GM19455 (cell line): ENCODE measurements at regions not wholly inside any gene's neighbourhood (a gene's known extent, or its start where the extent isn't known, plus 50 kb on each side); places are given as distances from the start of the nearest gene placed in this dataset.
A peak's percentile ranks its signal among the peaks of the same experiment; 100 is the strongest.

Experiments used
- ATAC-seq: cut with Tn5 transposase; IDR thresholded peaks from one replicate; pipeline ENCODE4 v1.9.1; 2021; ENCODE audit not compliant: unreplicated experiment

DNA sequence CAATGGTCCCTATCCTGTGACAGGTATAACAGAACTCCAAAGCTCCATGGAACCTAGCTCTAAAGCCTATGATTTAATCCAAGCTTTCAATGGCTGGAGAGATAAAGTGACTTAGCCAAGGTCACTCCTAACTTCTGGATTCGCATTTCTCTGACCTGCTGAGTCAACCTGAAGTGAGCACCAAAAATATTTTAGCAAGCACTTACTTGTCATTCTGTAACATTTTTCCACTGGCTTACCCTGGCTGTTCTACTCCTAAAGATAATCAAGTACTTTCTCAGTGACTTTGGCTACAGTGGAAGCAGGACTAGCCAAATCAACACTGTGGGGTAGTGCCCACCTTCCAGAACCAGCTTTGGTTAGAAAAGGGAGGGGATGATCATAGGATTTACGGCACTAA, 188.3 kb downstream of the OGFRL1 start:
- ATAC-seq: no peak

- ATAC-seq: no peak
These were observed 190.4 kb downstream of the OGFRL1 start for GRCh38 chr6:71478834-71479541.

DNA sequence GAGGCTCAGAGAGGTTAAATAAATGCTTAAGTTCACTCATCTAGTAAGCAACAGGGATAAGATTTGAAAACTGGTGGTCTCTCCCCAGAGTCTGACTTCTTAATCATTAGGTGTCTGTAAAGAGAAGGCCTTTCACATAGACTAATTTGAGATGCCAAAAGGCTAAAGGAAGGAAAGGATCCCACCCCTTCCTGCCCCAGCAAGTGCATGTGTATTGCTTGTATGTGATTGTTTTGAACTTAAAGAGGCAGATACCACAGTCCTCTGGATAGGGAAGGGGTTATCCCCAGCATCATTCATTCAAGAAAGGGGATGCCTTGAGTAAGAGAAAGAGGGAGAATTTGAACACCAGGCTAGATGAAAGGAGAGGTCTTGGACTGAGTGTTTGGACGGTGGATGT, 192.0 kb downstream of the OGFRL1 start:
- no peak for ATAC-seq

DNA sequence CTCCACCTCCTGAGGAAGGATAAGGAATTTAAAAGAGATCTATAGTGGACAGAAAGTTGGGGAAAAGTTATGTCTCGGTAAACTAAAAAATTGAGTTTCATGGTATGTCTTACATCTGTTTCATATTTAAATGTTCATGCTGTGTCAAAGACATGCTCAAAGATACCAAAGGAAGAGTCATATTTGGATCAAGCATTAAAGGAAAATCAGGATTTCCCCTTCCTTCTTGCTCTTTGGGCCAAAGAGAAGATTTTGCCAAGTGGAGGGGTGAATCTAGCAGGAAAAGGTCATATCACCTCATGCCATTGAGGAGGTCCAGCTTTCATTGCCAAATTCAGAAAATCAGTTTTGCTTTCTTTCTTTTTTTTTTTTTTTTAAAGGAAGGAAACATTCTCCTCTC, 192.4 kb downstream of the OGFRL1 start:
- ATAC-seq: no peak

- ATAC-seq: no peak
These were observed 193.2 kb downstream of the OGFRL1 start for GRCh38 chr6:71481801-71482200.

GRCh38 chr6:71482742-71483141, 194.1 kb downstream of the OGFRL1 start:
- no peak for ATAC-seq

DNA sequence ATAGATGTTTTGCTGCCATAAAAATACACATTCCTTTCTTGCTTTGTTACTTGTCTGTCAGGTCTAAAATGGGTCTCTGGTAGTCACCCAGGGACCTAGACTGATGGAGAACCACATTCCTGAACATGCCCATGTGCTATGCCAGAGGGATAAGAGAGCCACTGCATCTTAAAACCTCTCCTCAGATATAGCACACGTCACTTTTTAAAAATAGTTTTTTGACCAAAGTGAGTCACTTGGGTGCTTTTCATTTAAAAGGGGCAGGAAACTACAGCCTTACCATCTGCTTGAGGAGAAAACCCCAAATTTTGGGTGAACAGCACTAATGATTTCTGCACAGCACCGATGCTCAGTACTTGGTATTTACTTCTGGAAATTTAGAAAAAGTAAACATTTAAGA, 197.8 kb downstream of the OGFRL1 start:
- ATAC-seq: no peak

- no peak for ATAC-seq
These were observed 199.6 kb downstream of the OGFRL1 start for GRCh38 chr6:71488186-71488585.

GRCh38 chr6:71489736-71490135, 201.1 kb downstream of the OGFRL1 start:
- ATAC-seq: no peak

GRCh38 chr6:71490876-71491275, 202.3 kb downstream of the OGFRL1 start:
- no peak for ATAC-seq

GRCh38 chr6:71491844-71492243, 203.2 kb downstream of the OGFRL1 start:
- ATAC-seq: no peak

- no peak for ATAC-seq
These were observed 204.1 kb downstream of the OGFRL1 start for GRCh38 chr6:71492668-71493067.

DNA sequence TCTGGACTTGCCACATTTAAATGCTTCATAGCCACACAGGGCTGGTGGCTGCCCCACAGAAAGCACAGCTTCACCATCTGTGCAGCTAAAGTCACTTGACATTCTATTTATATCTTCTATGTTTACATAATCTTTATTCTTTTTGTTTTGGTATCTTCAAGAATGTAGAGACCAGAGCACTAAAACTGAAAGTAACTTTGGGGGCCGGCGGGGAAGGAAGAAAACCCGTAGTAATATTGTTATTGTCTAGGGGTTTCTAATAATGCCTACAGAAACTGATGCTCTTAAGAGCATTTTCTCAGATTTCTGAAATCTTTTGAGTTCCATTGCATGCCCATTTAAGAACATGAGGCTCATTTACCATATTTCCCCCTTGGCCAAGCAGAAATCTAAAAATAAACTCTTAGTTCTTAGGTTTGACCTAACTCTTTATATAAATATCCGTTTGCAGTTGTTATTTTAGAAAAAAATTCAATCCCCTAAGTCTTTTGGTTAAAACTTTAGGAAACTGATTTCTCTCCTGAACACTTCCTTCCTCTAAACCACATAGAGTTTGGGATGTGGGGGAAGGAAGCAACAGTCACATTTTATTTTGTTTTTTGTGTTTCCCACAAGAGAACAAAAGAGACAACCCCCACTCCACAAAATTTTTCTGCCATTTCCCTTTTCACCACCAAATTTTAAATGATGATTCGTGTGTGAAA, 207.6 kb downstream of the OGFRL1 start:
- peak; percentile 100 for ATAC-seq

DNA sequence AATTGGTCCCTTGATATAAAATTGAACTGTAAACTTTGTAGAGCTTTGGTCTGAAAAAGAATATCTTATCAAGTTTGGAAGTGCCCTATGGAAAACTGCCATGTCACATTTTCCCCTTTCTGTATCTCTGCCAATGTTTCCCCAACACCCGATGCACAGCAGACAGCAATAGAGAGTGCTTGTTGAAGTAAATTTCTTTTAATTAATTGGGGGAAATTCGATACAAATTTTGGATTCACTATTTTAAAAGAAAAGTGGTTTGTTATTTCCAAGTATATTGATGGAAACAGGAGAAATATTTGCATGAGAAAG, 208.1 kb downstream of the OGFRL1 start:
- ATAC-seq: no peak

DNA sequence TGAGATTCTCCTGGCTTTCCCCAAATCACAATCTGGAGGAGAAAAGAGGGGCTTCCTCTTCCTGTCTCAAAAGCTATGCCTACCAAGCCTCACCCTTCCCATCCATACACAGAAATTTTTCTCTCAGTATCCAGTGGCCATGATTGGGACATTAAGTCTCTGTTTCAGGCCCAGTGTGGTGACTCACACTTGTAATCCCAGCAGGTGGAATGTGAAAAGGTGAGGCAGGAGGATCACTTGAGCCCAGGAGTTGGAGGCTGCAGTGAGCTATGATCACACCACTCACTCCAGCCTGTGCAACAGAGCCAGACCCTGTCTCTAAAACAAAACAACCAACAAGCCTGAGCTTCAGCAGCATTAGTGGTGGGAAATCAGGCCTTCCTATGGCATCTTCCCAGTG, 210.0 kb downstream of the OGFRL1 start:
- ATAC-seq: no peak

- ATAC-seq: no peak
These were observed 211.1 kb downstream of the OGFRL1 start for GRCh38 chr6:71499667-71500066.

GRCh38 chr6:71502168-71502567, 213.6 kb downstream of the OGFRL1 start:
- no peak for ATAC-seq

- ATAC-seq: no peak
These were observed 214.3 kb downstream of the OGFRL1 start for GRCh38 chr6:71502956-71503355.

- ATAC-seq: no peak
These were observed 218.6 kb downstream of the OGFRL1 start for GRCh38 chr6:71507183-71507582.

GRCh38 chr6:71509191-71510005, 220.8 kb downstream of the OGFRL1 start:
- ATAC-seq: no peak

DNA sequence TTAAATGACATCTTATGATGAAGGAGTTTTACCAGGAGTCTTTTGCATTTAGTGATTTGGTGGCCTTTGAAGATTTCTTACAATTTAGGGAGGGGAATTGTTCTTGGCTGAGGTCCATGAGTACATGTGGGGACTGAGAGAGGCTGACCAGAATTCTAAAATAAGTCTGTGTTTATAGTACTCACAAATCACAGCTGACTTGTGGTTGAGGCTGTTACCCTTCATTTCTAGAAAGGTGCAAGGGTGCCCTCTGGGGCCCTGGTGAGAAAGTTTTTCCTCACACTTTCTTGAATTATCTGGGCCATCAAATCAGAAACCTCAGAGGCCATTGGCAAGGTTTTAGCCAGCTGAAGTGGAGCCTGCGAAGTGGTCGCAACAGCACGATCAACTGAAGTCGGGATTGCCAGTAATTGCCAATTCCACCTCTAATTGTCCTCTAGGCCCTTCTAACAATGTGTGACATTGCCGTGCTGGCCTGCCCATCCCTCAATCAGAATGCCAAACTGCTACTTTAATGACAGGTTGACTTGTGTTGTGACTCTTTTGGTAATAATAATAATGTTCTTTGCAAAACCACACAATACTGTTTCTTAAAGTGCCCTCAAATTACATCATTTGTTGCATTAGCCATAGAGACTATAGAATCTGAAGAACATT, 221.6 kb downstream of the OGFRL1 start:
- ATAC-seq: peak; percentile 87

GRCh38 chr6:71510856-71511255, 222.2 kb downstream of the OGFRL1 start:
- ATAC-seq: no peak
